BJ (cell line): ENCODE measurements at regions not wholly inside any gene's neighbourhood (a gene's known extent, or its start where the extent isn't known, plus 50 kb on each side); places are given as distances from the start of the nearest gene placed in this dataset.

ENCODE experiments used
- CTCF ChIA-PET: fragments of 350-600 bp; formaldehyde crosslinking; extraction: SDS; loops from one replicate; lab custom pipeline; 2021; ENCODE audit warnings: antibody characterized with exemption, inconsistent platforms; lab: Yijun Ruan, JAX
- POLR2A ChIA-PET: fragments of 300-600 bp; sonication (Branson Sonifier 250); formaldehyde crosslinking; extraction: SDS; loops from one replicate; lab custom pipeline; 2021; ENCODE audit warnings: antibody characterized with exemption; lab: Charles Lee
- DNase-seq: peaks from one replicate; pipeline ENCODE4 v3.0.0-alpha.2; 2011; ENCODE audit warnings: low read depth
- H3K27me3 ChIP-seq: 2 replicates; pipeline ENCODE4 v1.6.0; 2011; ENCODE audit warnings: low read length; ENCODE audit not compliant: control insufficient read depth, insufficient read depth
- H3K36me3 ChIP-seq: 2 replicates; pipeline ENCODE4 v1.5.1; 2011; ENCODE audit warnings: low read length; ENCODE audit not compliant: control insufficient read depth, insufficient read depth
- H3K4me3 ChIP-seq: 2 replicates; pipeline ENCODE4 v1.5.1; 2011; ENCODE audit warnings: low read depth, mild to moderate bottlenecking, control low read depth, low read length
- CTCF ChIP-seq: IDR thresholded peaks from 2 replicates; pipeline ENCODE4 v1.5.1; 2011; ENCODE audit warnings: low read depth, mild to moderate bottlenecking, control low read depth, inconsistent platforms, low read length, moderate library complexity; ENCODE audit not compliant: insufficient read depth

GRCh38 chr16:86991679-86992078 lies 325.5 kb downstream of the C16orf95 start:
- Histone ChIP-seq H3K27me3 (peaks cover 1% of the 10 kb centered on the region; the same call in 1 of the 2 replicates), H3K4me3 (no peak overlapping the region), H3K36me3 (no peaks in the 10 kb centered on the region)
- CTCF ChIA-PET, result no interaction called here
- POLR2A ChIA-PET, result no interaction called here
- DNase-seq, result no peak
- no peak for TF ChIP-seq CTCF

DNA sequence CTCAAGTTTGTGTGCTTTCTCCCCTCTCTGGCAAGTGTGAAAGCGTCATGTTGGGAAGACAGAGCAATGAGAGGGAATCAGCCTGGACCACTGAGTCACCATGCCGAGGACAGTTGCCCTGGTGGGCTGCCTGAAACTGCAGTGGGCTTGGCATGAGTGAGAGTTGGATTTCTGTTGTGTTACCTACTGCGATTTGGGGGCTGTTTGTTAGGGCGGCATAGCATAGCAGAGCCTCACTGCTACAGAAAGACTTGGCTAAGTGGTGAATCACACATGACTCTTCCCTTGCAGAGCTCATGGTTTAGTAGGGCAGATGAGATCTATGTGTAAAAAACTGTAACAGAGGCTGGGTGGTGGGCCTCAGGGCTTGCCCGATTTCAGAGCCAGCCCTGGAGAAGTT lies 324.6 kb downstream of the C16orf95 start:
- Histone ChIP-seq H3K27me3 (peaks cover 1% of the 10 kb centered on the region; the same call in 1 of the 2 replicates), H3K4me3 (no peak overlapping the region), H3K36me3 (no peaks in the 10 kb centered on the region)
- DNase-seq, result no peak
- CTCF ChIA-PET, result interaction anchor here (0.9 kb wide), 1 partner anchor 138 kb away, joined by 3 read pairs; no protein-coding TSS in a partner anchor
- POLR2A ChIA-PET, result no interaction called here
- TF ChIP-seq CTCF, result no peak

GRCh38 chr16:86993426-86994110 lies 323.6 kb downstream of the C16orf95 start:
- no peak overlapping the region for H3K4me3 ChIP-seq
- no peak for TF ChIP-seq CTCF
- CTCF ChIA-PET, result interaction anchor here (0.6 to 0.9 kb wide), 2 partner anchors 28 to 139 kb away, joined by 3 to 5 read pairs; no protein-coding TSS in a partner anchor
- DNase-seq, result no peak
- POLR2A ChIA-PET, result no interaction called here
- H3K27me3 ChIP-seq, result 0 out of 2 replicates have a peak, but pooled peaks cover 1% of the 10 kb centered on the region
- H3K36me3 ChIP-seq, result no peaks in the 10 kb centered on the region

GRCh38 chr16:86994215-86994614 lies 323.0 kb downstream of the C16orf95 start:
- POLR2A ChIA-PET, result interaction anchor here (0.6 kb wide), 1 partner anchor 255 kb away, joined by 3 read pairs; no protein-coding TSS in a partner anchor
- DNase-seq, result no peak
- Histone ChIP-seq H3K4me3 (no peak overlapping the region), H3K36me3 (no peaks in the 10 kb centered on the region), H3K27me3 (0 out of 2 replicates have a peak, but pooled peaks cover 1% of the 10 kb centered on the region)
- no peak for TF ChIP-seq CTCF
- CTCF ChIA-PET, result interaction anchor here (0.5 to 1.5 kb wide), 4 partner anchors 9 to 430 kb away, joined by 3 to 5 read pairs (median 4); no protein-coding TSS in a partner anchor

GRCh38 chr16:86994651-86995171 lies 322.5 kb downstream of the C16orf95 start:
- 0 out of 2 replicates have a peak overlapping the region, but pooled peaks have one; percentile 3 for H3K4me3 ChIP-seq
- H3K36me3 ChIP-seq, result no peaks in the 10 kb centered on the region
- ChIA-PET CTCF (interaction anchor here (0.5 to 1.5 kb wide), 4 partner anchors 8 to 430 kb away, joined by 3 to 5 read pairs (median 4); no protein-coding TSS in a partner anchor), POLR2A (interaction anchor here (0.6 kb wide), 1 partner anchor 254 kb away, joined by 3 read pairs; no protein-coding TSS in a partner anchor)
- TF ChIP-seq CTCF, result no peak
- DNase-seq, result peak; percentile 59
- no peaks in the 10 kb centered on the region; the same call in 1 of the 2 replicates for H3K27me3 ChIP-seq
